ENCODE measurements at regions not wholly inside any gene's neighbourhood (a gene's known extent, or its start where the extent isn't known, plus 50 kb on each side); places are given as distances from the start of the nearest gene placed in this dataset.
"Not testable (repeated sequence)": the region's sequence is repeated elsewhere in the genome, so short reads cannot be mapped to it uniquely, and the experiment has no call there.

DNA sequence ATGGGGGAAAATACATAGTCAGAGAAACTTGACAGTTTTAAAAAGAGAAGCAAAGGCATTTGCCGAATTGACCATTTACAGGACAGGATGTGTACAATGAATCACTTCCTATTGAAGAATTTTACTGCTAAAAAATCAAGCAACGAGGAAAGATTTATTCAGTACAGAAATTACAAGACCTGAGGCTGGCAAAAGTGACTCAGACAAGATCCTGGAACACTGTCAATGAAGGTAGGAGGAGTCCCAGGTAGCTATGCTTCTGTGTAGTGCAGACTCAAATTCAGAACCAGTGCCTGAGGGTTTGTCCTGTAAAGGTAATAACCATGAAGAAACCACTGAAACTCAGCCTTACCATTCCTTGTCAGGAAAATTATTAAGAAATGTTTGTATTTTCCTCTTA lies 120.9 kb downstream of the ZMAT3 start:
- TF ChIP-seq, protein P1, sequence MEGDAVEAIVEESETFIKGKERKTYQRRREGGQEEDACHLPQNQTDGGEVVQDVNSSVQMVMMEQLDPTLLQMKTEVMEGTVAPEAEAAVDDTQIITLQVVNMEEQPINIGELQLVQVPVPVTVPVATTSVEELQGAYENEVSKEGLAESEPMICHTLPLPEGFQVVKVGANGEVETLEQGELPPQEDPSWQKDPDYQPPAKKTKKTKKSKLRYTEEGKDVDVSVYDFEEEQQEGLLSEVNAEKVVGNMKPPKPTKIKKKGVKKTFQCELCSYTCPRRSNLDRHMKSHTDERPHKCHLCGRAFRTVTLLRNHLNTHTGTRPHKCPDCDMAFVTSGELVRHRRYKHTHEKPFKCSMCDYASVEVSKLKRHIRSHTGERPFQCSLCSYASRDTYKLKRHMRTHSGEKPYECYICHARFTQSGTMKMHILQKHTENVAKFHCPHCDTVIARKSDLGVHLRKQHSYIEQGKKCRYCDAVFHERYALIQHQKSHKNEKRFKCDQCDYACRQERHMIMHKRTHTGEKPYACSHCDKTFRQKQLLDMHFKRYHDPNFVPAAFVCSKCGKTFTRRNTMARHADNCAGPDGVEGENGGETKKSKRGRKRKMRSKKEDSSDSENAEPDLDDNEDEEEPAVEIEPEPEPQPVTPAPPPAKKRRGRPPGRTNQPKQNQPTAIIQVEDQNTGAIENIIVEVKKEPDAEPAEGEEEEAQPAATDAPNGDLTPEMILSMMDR (IDR thresholded peaks at IDR 0.05; ENCODE audit: insufficient read depth, low read length, poor library complexity, severe bottlenecking) = no peak
- H3K4me3 ChIP-seq (replicated peaks; ENCODE audit: low read depth, low read length) = no peak overlapping the region
- H3K36me3 ChIP-seq (ENCODE audit: control insufficient read depth, insufficient read depth, low read length) = no peaks in the 10 kb centered on the region
- no peak for DNase-seq (ENCODE audit: extremely low read depth, insufficient read length)
- H3K27me3 ChIP-seq (replicated peaks; ENCODE audit: control insufficient read depth, insufficient read depth, low read length) = no peaks in the 10 kb centered on the region

DNA sequence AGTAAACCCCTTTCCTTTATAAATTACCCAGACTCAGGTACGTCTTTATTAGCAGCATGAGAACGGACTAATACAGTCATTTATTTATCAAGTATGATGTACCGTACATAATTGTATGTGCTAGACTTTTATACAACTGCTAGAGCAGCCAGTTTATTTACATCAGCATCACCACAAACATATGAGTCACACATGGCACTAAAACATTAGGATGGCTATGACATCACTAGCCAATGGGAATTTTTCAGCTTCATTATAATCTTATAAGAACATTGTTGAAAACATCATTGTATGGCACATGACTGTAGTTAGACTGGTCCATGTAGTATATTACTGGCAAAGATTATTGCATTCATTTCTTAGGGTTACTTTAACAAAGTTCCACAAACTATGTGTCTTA lies 121.7 kb downstream of the ZMAT3 start:
- Histone ChIP-seq H3K36me3 (ENCODE audit: control insufficient read depth, insufficient read depth, low read length) (no peaks in the 10 kb centered on the region), H3K27me3 (replicated peaks; ENCODE audit: control insufficient read depth, insufficient read depth, low read length) (no peaks in the 10 kb centered on the region), H3K4me3 (replicated peaks; ENCODE audit: low read depth, low read length) (no peak overlapping the region)
- TF ChIP-seq, protein P1 (IDR thresholded peaks at IDR 0.05; ENCODE audit: insufficient read depth, low read length, poor library complexity, severe bottlenecking) = no peak
- no peak for DNase-seq (ENCODE audit: extremely low read depth, insufficient read length)

DNA sequence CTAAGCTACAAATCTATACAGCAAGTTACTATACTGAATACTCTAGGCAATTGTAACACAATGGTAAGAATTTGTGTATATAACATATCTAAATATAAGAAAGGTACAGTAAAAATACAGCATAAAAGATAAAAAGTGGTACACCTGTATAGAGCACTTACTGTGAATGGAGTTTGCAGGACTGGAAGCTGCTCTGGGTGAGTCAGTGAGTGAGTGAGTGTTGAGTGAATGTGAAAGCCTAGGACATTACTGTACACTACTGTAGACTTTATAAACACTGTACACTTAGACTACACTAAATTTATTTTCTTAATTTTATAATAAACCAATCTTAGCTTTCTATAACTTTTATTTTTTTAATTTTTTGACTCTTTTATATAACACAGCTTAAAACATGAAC lies 123.1 kb downstream of the ZMAT3 start:
- TF ChIP-seq, protein P1 (IDR thresholded peaks at IDR 0.05; ENCODE audit: insufficient read depth, low read length, poor library complexity, severe bottlenecking) = no peak
- no peak for DNase-seq (ENCODE audit: extremely low read depth, insufficient read length)
- no peaks in the 10 kb centered on the region for H3K27me3 ChIP-seq (replicated peaks; ENCODE audit: control insufficient read depth, insufficient read depth, low read length)
- no peak overlapping the region for H3K4me3 ChIP-seq (replicated peaks; ENCODE audit: low read depth, low read length)
- no peaks in the 10 kb centered on the region for H3K36me3 ChIP-seq (ENCODE audit: control insufficient read depth, insufficient read depth, low read length)

DNA sequence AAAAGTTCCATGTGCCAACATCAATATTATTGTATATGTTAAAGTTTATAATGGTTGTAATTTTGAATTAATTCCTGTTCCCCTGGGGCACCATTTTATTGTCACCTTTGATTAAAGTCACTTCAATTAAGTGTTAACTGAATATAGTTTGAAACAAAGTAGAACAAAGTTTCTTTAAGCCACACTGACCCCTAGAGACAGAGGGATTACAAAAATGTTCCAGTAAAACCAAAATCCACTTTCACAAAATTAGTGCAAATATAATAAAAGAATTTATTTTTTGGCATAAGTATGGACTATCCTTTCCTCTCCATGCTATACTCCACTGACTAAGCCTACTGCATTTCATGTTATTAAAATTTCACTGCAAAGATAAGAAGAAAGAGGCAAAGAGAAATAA lies 123.9 kb downstream of the ZMAT3 start:
- no peak for DNase-seq (ENCODE audit: extremely low read depth, insufficient read length)
- TF ChIP-seq, protein P1 (IDR thresholded peaks at IDR 0.05; ENCODE audit: insufficient read depth, low read length, poor library complexity, severe bottlenecking) = peak; percentile 5
- H3K36me3 ChIP-seq (ENCODE audit: control insufficient read depth, insufficient read depth, low read length) = no peaks in the 10 kb centered on the region
- H3K4me3 ChIP-seq (replicated peaks; ENCODE audit: low read depth, low read length) = no peak overlapping the region
- H3K27me3 ChIP-seq (replicated peaks; ENCODE audit: control insufficient read depth, insufficient read depth, low read length) = no peaks in the 10 kb centered on the region

DNA sequence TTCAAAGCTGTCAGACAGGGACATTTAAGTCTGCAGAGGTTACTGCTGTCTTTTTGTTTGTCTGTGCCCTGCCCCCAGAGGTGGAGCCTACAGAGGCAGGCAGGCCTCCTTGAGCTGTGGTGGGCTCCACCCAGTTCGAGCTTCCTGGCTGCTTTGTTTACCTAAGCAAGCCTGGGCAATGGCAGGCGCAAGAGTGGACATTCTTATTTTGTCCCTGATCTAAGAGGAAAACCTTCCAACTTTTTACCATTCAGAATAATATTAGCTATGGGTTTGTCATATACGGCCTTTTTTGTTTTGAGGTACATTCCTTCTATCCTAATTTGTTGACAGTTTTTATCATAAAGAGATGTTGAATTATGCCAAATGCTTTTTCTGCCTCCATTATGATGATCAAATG lies 129.3 kb downstream of the ZMAT3 start:
- H3K4me3 ChIP-seq (replicated peaks; ENCODE audit: low read depth, low read length); H3K36me3 ChIP-seq (ENCODE audit: control insufficient read depth, insufficient read depth, low read length); H3K27me3 ChIP-seq (replicated peaks; ENCODE audit: control insufficient read depth, insufficient read depth, low read length); DNase-seq (ENCODE audit: extremely low read depth, insufficient read length): not testable (repeated sequence)

DNA sequence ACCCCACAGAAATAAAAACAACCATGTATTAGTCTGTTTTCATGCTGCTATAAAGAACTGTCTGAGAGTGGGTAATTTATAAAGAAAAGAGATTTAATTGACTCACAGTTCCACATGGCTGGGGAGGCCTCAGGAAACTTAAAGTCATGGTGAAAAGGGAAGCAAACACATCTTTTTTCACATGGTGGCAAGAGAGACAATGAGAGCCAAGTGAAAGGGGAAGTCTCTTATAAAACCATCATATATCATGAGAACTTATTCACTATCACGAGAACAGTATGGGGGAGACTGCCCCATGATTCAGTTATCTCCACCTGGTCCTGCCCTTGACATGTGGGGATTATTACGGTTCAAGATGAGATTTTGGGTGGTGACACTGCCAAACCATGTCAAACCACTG lies 141.5 kb downstream of the ZMAT3 start:
- no peaks in the 10 kb centered on the region for H3K36me3 ChIP-seq (ENCODE audit: control insufficient read depth, insufficient read depth, low read length)
- TF ChIP-seq, protein P1 (IDR thresholded peaks at IDR 0.05; ENCODE audit: insufficient read depth, low read length, poor library complexity, severe bottlenecking) = no peak
- DNase-seq (ENCODE audit: extremely low read depth, insufficient read length) = no peak
- no peaks in the 10 kb centered on the region for H3K27me3 ChIP-seq (replicated peaks; ENCODE audit: control insufficient read depth, insufficient read depth, low read length)
- no peak overlapping the region for H3K4me3 ChIP-seq (replicated peaks; ENCODE audit: low read depth, low read length)
